DMS 273 (cell line): ENCODE measurements at regions not wholly inside any gene's neighbourhood (a gene's known extent, or its start where the extent isn't known, plus 50 kb on each side); places are given as distances from the start of the nearest gene placed in this dataset.
"Not testable (repeated sequence)": the region's sequence is repeated elsewhere in the genome, so short reads cannot be mapped to it uniquely, and the experiment has no call there.

Experiments
- DNase-seq: peaks from one replicate; lab custom pipeline; 2025; ENCODE audit not compliant: unreplicated experiment; lab: John Stamatoyannopoulos, UW

GRCh38 chr4:14921781-14922180, 80.5 kb upstream of the CPEB2 start:
- DNase-seq: not testable (repeated sequence)

DNA sequence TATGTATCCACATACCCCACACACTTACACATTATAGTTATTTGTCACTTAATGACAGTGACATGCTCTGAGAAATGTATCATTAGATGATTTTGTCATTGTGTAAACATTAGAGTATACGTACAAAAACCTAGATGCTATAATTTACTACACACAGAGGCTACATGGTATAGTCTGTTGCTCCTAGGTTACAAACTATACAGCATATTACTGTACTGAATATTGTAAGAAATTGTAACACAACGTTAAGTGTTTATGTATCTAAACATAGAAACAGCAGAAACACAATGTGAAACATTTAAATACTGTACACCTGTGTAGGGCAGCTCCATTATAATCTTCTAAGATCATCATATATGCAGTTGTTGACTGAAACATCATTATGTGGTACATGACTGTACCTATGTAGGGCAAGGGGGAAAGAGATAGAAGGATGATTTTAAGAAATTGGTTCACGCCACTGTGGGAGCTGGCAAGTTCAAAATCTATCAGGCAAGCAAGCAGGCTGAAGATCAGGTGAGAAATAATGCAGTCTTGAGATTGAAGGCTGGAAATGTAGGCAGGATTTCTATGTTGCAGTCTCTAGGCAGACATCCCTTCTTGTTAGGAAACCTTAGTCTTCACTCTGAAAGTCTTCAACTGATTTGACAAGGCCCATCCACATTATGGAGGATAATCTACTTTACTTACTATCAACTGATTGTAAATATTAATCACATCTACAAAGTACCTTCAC, 78.0 kb upstream of the CPEB2 start:
- no peak for DNase-seq

GRCh38 chr4:14924812-14925344, 77.4 kb upstream of the CPEB2 start:
- no peak for DNase-seq

GRCh38 chr4:14925471-14925870, 76.8 kb upstream of the CPEB2 start:
- DNase-seq: no peak

- no peak for DNase-seq
Observed at GRCh38 chr4:14926368-14926767, 75.9 kb upstream of the CPEB2 start.

DNA sequence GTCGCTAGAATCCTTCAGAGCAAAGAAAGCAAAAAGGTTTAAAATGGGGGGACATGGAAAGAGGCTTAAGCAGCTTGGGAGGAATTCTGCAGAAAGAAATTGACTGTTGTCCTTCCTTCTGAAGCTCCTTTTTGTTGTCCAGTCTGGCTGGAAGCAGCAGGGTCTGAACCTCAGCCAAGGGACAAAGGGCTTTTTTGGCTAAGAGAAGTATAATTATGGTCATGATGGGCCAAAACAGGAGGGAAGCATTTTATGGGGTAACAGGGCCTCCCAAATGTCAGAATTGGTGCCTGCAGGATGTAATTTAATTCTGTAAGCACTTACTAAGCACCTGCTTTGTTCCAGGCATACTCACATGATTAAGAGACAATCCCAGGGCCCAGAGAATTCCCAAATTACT, 74.2 kb upstream of the CPEB2 start:
- DNase-seq: no peak

DNA sequence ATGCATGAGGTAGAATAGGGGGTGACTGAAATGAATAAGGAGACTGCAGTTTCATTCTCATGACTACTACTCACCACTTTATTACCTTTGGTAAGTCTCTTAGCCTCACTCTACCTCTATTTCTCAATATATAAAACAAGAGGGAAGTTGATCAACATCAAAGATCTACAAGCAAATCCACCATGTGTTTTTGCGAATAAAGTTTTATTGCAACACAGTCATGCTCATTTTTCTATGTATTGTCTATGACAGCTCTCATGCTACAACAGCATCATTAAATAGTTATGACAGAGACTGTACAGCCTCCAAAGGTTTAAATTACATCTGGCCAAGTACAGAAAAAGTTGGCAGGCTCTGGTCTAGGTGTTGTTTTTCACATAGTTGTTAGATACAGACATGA, 72.6 kb upstream of the CPEB2 start:
- no peak for DNase-seq

- no peak for DNase-seq
Observed at GRCh38 chr4:14934704-14935390, 67.4 kb upstream of the CPEB2 start.

GRCh38 chr4:14943749-14944148, 58.5 kb upstream of the CPEB2 start:
- no peak for DNase-seq

DNA sequence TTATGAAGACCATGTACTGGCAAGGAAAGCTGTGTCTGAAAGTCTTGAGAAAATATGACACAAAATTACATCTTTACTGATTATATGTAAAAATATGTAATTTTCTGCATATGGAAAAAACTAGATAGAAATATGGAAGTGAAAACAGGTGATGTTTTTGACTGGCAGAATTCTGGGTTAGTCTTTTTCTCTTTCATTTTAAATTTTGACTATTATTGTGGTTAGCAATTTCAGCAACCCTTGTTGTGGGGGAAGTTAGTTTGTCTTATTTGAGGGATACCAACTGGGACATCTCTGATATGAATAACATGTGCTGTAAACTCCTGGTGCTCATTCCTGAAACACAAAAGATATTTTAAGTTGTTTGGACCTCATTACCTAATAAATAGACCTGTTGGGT, 49.9 kb upstream of the CPEB2 start:
- DNase-seq: no peak
